HG02870 (cell line): ENCODE measurements at regions not wholly inside any gene's neighbourhood (a gene's known extent, or its start where the extent isn't known, plus 50 kb on each side); places are given as distances from the start of the nearest gene placed in this dataset.

Source experiments
- ATAC-seq: cut with Tn5 transposase; IDR thresholded peaks from one replicate; pipeline ENCODE4 v1.9.1; 2021; ENCODE audit warnings: mild to moderate bottlenecking, moderate library complexity; ENCODE audit not compliant: unreplicated experiment

DNA sequence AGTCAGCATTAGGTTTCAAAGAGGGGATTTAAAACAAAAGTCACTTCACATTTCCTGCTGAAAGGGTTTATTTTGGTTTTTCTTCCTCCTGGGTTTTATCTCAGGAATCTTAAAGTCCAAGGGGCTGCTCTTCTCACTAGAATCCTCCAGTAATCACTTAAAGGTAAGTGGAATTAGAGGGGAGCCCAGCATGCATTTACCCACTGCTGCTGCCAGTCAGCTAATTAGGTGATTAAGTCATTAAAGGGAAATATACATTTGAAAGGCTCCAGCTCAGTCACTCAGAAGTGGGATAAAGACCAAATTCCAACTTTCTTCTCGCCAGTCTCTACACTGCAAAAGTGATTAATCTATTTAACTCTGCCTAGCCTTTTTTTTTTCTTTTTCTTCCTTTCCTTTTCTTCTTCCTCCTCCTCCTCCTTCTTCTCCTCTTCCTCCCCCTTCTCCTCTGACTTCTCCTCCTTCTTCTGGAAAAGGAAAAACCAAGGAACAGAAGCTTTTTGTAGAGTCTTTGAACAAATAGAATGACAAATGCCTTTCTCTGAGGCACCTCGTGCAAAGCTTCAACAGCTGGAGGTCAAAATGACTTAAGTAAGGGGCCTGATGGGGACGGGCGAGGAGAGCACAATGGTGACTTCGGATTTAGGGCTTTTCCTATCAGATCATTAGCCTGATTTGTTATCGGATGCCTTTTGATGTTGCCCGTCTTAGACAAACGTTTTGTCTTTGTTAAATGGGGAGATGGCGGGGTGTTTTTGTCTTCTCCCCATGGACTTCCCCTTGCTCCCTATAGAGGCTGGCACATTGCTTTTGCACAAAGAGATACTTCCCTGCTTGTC lies 617.6 kb downstream of the IRX1 start:
- ATAC-seq: no peak

- ATAC-seq: no peak
Observed at GRCh38 chr5:4215143-4215542, 619.5 kb downstream of the IRX1 start.

DNA sequence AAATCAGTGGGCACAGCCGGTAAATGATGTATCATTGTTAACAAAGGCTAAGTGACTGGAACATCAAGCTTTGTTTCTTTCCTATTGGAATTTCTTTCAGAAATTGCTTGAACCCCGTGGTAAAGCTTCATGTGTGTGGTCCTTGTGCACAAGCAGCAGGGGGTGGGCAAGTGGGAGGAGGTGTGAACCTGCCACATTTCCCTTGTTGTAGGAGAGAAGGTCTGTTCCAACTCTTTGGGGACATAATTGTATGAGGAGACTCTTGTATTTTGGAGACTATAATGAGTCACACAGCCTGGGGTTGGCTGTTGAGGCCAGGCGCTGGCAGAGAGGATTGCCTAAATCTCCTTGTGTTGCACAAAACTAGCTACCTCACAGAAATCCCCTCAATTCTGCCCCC lies 620.5 kb downstream of the IRX1 start:
- no peak for ATAC-seq

GRCh38 chr5:4220016-4220415 lies 624.4 kb downstream of the IRX1 start:
- ATAC-seq: no peak

GRCh38 chr5:4221048-4221447 lies 625.4 kb downstream of the IRX1 start:
- ATAC-seq: no peak

GRCh38 chr5:4222147-4222546 lies 626.5 kb downstream of the IRX1 start:
- ATAC-seq: no peak

- ATAC-seq: no peak
Observed at GRCh38 chr5:4222821-4223220, 627.2 kb downstream of the IRX1 start.

DNA sequence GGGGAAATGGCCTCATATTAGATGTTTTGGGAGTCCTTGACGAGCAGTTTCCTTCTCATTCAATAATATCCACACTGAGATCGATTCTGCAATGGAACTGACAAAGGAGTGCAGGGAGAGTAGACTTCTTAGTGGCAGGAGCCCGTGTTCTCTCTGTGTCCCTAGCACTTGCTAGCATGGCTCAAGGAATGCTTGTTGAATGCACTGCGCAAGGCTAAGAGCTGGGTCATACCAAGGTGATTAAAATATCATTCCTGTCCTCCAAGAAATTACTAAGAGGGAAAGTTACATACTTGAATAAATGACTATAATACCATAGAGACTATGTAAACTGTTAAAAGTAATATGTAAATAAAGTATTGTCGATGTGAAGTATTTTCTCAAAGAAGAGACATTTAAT lies 630.1 kb downstream of the IRX1 start:
- no peak for ATAC-seq

DNA sequence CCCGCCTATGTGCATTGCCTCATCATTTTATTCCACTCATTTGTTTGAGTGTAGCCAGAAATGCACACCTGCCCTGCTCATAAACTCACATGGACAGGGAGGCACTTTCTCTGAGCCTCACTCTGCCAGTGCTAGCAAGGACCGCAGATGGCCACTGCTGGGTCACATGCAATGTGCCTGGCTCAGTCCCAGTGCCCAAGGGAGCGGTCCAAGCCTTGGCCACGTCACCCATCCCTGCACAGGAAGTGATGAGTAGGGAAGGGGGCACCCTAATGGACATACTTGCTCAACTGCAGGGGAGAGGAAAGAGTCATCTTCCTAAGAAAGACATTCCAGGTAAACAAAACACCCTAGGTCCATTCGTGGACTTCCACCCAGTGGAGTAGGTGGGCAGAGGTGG lies 630.9 kb downstream of the IRX1 start:
- no peak for ATAC-seq

GRCh38 chr5:4228708-4229107 lies 633.1 kb downstream of the IRX1 start:
- no peak for ATAC-seq

DNA sequence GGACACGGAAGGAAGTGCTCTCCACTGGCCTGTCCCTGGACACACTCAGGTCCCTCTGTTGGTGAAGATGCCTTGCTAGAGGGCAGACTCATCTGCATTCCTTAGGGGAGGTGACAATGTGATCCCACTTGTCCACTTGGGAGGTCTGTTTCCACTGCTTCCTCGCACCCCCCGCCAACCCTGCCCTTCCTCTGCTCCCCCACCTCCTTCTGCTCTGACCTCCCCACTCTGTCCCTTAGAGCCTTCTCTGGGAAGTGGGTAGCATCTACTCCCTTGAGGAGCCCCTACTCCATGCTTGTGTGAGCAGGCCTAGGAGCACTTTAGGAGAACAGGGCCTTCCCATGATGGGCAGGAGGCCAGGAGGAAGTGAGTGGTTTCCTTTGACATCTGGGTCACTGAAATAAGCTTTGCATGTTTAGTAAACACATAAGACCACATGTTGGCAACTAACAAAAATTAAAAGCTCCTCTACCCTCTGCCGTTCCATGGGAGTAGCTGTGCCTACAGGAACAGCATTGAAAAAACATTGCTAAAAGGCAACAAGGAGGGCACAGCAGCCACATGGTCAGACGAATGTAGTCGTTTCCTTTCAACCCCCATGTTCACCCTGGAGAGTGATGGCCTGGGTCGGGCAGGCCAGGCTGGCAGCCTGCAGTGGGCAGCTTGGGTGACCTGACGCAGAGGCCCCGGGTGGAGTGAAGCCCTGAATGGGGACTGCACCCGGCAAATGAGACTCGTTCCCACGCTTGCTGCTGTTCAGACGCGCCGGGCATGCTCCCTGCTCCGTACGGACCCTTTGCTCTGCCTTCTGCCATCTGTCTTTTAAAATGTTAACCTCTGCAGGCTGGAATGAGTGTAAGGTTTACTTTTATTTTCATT lies 634.0 kb downstream of the IRX1 start:
- no peak for ATAC-seq

- ATAC-seq: no peak
Observed at GRCh38 chr5:4230471-4230785, 634.8 kb downstream of the IRX1 start.

DNA sequence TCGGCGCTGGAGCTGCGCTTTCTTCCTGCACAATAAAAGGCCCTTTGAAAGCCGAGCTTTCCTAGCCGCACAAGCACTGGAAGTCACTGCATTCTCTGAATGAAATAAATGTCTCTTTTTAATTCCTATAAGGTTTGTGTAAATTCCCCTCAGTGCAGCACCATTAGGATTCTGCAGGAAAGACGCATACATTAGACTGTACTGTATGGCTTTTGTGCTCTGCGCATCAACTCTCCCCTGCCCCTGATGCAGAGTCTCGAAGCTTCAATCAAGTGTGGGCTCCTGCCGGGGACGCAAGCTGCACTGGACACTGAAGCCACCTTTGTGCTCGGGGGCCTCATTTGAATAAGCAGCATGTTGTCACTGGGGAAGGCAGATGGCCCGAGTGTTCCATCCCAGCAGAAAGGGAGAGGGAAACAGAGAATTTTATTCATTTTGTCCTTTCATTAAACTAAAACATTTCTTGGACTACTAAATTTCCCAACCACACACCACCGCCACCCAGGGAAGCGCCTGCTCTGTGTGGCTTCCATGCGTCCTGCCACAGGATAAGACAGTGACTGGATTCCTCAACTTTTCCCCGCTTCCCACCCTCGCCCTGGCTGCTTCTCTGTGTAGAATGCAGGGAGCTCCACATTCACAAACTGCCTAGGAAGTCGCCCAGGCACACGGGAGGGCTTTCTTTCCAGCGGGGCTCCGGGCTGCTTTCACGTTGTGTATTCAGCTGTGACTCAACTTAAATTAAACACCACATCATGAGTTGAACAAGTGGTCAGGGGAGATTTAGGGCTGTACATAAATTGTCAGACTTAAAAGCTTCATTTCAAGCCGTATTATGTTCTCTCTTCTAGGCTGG lies 635.4 kb downstream of the IRX1 start:
- no peak for ATAC-seq

GRCh38 chr5:4232084-4232483 lies 636.5 kb downstream of the IRX1 start:
- no peak for ATAC-seq

GRCh38 chr5:4233671-4234070 lies 638.0 kb downstream of the IRX1 start:
- ATAC-seq: no peak

- ATAC-seq: no peak
Observed at GRCh38 chr5:4243479-4244264, 648.0 kb downstream of the IRX1 start.

GRCh38 chr5:4244306-4244705 lies 648.7 kb downstream of the IRX1 start:
- no peak for ATAC-seq

- no peak for ATAC-seq
Observed at GRCh38 chr5:4245076-4245475, 649.4 kb downstream of the IRX1 start.

DNA sequence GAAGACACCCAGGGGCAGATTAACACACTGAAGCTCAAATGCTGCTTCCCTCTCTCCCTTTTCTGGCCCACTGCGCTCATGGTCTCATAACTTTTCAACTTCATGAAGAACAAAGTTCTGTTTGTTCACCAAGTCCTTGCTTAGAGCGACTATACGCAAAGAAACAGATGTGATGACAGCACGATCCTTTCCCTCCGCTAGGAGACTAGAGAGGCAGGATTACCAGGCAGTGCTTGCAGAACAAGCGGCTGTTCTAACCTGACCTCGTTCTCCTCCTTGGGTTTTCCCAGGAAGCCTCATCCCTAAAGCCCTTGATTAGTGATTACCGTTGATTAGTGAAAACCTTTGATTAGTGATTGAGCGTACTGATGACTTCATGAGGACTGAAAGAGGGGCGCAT lies 649.9 kb downstream of the IRX1 start:
- no peak for ATAC-seq

DNA sequence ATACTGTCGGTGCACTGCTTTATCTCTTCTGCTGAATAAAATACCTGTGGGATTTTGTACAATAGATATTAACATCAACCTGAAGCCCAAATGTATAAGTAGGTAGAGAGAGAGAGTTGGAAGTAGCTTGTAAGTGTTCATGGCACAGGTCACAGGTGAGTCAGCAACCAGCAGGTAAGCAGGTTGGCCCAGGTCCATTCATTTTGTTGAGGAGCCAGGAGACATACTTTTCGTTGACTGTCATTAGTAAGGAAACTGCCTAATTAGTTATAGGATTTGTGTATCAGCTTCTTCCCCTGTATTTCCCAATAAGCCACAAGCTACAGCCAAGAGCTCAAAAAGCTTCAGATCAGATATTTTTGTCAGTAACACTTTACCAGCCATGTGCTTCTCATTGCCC lies 650.8 kb downstream of the IRX1 start:
- no peak for ATAC-seq

DNA sequence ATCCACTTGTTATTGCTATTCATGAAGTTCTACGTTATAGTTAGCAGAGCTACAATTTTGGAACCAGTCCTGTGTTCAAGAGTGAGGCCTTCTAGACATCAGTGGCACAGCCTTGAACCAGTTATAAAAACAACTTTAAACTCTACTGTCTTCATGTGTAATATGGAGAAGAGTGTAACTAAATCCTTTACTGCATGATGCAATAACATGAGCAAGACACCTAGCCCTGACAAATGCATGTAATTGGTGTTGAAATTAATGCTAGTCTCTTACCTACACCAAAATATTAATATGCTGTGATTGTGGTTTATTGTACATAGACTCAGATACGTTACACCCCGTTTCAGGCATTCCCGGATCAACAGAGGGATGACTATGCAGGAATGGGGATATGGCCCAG lies 654.6 kb downstream of the IRX1 start:
- no peak for ATAC-seq
